IMR-90 (cell line): ENCODE measurements at regions not wholly inside any gene's neighbourhood (a gene's known extent, or its start where the extent isn't known, plus 50 kb on each side); places are given as distances from the start of the nearest gene placed in this dataset.

Source experiments
- CTCF ChIP-seq: conservative IDR thresholded peaks from 2 replicates; pipeline ENCODE4 v1.5.1; 2012; ENCODE audit warnings: mild to moderate bottlenecking, low read depth, low read length, improper control_type of control experiment
- POLR2A ChIP-seq: IDR thresholded peaks from 2 replicates; pipeline ENCODE4 v1.6.1; 2012; ENCODE audit warnings: mild to moderate bottlenecking, low read depth, low read length
- RAD21 ChIP-seq: IDR thresholded peaks from 2 replicates; pipeline ENCODE4 v1.6.1; 2012; ENCODE audit warnings: low read length, improper control_type of control experiment
- RFX5 ChIP-seq: IDR thresholded peaks from 2 replicates; pipeline ENCODE4 v1.8.0; 2012; ENCODE audit warnings: low read depth, mild to moderate bottlenecking, low read length, moderate library complexity

- TF ChIP-seq POLR2A = no peak
- no peak for TF ChIP-seq CTCF
- TF ChIP-seq RAD21 = no peak
- no peak for TF ChIP-seq RFX5
Measured at GRCh38 chr5:27503813-27504212, 465.4 kb upstream of the CDH9 start.
